Thyroid gland (tissue), 4 donors: ENCODE measurements at regions not wholly inside any gene's neighbourhood (a gene's known extent, or its start where the extent isn't known, plus 50 kb on each side); places are given as distances from the start of the nearest gene placed in this dataset.

Experiments
- CTCF ChIP-seq, 6 experiments: fragments of 200-600 bp in 3 of 6; fragments of 450-650 bp in 3 of 6; sonication (generic) in 3 of 6; IDR thresholded peaks; one replicate each; pipeline ENCODE4 v1.5.1; 2016 to 2019; ENCODE audit warnings: antibody characterized with exemption in 6 of 6, mild to moderate bottlenecking in 2 of 6, inconsistent platforms in 1 of 6, moderate library complexity in 1 of 6
- POLR2A ChIP-seq, 2 donors: fragments of 450-650 bp; IDR thresholded peaks; one replicate each; pipeline ENCODE4 v1.6.1; 2017; ENCODE audit warnings: antibody characterized with exemption in 2 of 2, mild to moderate bottlenecking in 2 of 2, moderate library complexity in 1 of 2

GRCh38 chr5:136510481-136510880 is 145.1 kb upstream of the TRPC7 start:
- TF ChIP-seq POLR2A (IDR thresholded peaks at IDR 0.05) (no peak), CTCF (IDR thresholded peaks at IDR 0.05) (no peak)
